Liver (tissue), 7 donors: ENCODE measurements at regions not wholly inside any gene's neighbourhood (a gene's known extent, or its start where the extent isn't known, plus 50 kb on each side); places are given as distances from the start of the nearest gene placed in this dataset.

Source experiments
- DNase-seq: peaks from one replicate; pipeline ENCODE4 v3.0.0-alpha.2; 2017; ENCODE audit warnings: low spot score
- H3K27ac ChIP-seq, 2 donors: one replicate each; pipeline ENCODE4 v1.7.0; 2013; ENCODE audit warnings: inconsistent platforms in 2 of 2, low read length in 2 of 2, control low read depth in 1 of 2, low read depth in 1 of 2, mild to moderate bottlenecking in 1 of 2
- H3K27me3 ChIP-seq, 4 donors: one replicate each; pipeline versions ENCODE4 v1.6.1 to v1.7.0; 2013; ENCODE audit warnings: low read length in 3 of 4, inconsistent platforms in 1 of 4, mild to moderate bottlenecking in 1 of 4, moderate library complexity in 1 of 4; ENCODE audit not compliant: control insufficient read depth in 4 of 4, insufficient read depth in 4 of 4
- H3K36me3 ChIP-seq, 4 donors: one replicate each; pipeline versions ENCODE4 v1.6.1 to v1.7.0; 2013; ENCODE audit warnings: low read length in 3 of 4, mild to moderate bottlenecking in 3 of 4, low read depth in 1 of 4, moderate library complexity in 1 of 4; ENCODE audit not compliant: control insufficient read depth in 4 of 4, insufficient read depth in 3 of 4
- H3K4me1 ChIP-seq, 4 donors: one replicate each; pipeline versions ENCODE4 v1.6.1 to v1.7.0; 2013; ENCODE audit warnings: low read length in 3 of 4, mild to moderate bottlenecking in 3 of 4, moderate library complexity in 1 of 4; ENCODE audit not compliant: control insufficient read depth in 4 of 4, insufficient read depth in 4 of 4
- H3K4me3 ChIP-seq, 3 donors: one replicate each; pipeline versions ENCODE4 v1.6.1 to v1.7.0; 2013; ENCODE audit warnings: low read length in 3 of 3, control low read depth in 1 of 3, low read depth in 1 of 3, mild to moderate bottlenecking in 1 of 3
- H3K9ac ChIP-seq, 2 donors: one replicate each; pipeline ENCODE4 v1.7.0; 2013; ENCODE audit warnings: low read length in 2 of 2, mild to moderate bottlenecking in 2 of 2, moderate library complexity in 2 of 2, control low read depth in 1 of 2, low read depth in 1 of 2
- H3K9me3 ChIP-seq, 4 donors: one replicate each; pipeline versions ENCODE4 v1.6.1 to v1.7.0; 2013; ENCODE audit warnings: low read length in 3 of 4; ENCODE audit not compliant: control insufficient read depth in 4 of 4
- ATF3 ChIP-seq: IDR thresholded peaks from 2 replicates; pipeline ENCODE4 v1.6.1; 2016; ENCODE audit warnings: antibody characterized with exemption
- EGR1 ChIP-seq, 2 donors: IDR thresholded peaks; 2 replicates each; pipeline ENCODE4 v1.6.1; 2016 to 2018; ENCODE audit warnings: antibody characterized with exemption in 2 of 2, low read depth in 2 of 2
- FOXA1 ChIP-seq: IDR thresholded peaks from 2 replicates; pipeline ENCODE4 v1.6.1; 2016; ENCODE audit warnings: antibody characterized with exemption
- FOXA2 ChIP-seq: IDR thresholded peaks from 2 replicates; pipeline ENCODE4 v1.6.1; 2016; ENCODE audit warnings: antibody characterized with exemption
- HNF4A ChIP-seq, 2 donors: conservative IDR thresholded peaks; 2 replicates each; pipeline ENCODE4 v1.6.1; 2016; ENCODE audit warnings: antibody characterized with exemption in 2 of 2, mild to moderate bottlenecking in 2 of 2
- HNF4G ChIP-seq: IDR thresholded peaks from 2 replicates; pipeline ENCODE4 v1.6.1; 2016; ENCODE audit warnings: antibody characterized with exemption
- JUND ChIP-seq, 2 donors: IDR thresholded peaks; 2 replicates each; pipeline ENCODE4 v1.6.1; 2016; ENCODE audit warnings: antibody characterized with exemption in 2 of 2
- MAX ChIP-seq: IDR thresholded peaks from 2 replicates; pipeline ENCODE4 v1.6.1; 2016; ENCODE audit warnings: antibody characterized with exemption
- NR2F2 ChIP-seq: IDR thresholded peaks from 2 replicates; pipeline ENCODE4 v1.6.1; 2016; ENCODE audit warnings: antibody characterized with exemption
- RAD21 ChIP-seq, 2 donors: IDR thresholded peaks; 2 replicates each; pipeline ENCODE4 v1.6.1; 2016; ENCODE audit warnings: antibody characterized with exemption in 2 of 2, mild to moderate bottlenecking in 2 of 2
- REST ChIP-seq: IDR thresholded peaks from 2 replicates; pipeline ENCODE4 v1.6.1; 2016; ENCODE audit warnings: antibody characterized with exemption, mild to moderate bottlenecking
- RXRA ChIP-seq, 2 donors: IDR thresholded peaks; 2 replicates each; pipeline ENCODE4 v1.6.1; 2017 to 2018; ENCODE audit warnings: antibody characterized with exemption in 2 of 2, mild to moderate bottlenecking in 1 of 2
- SP1 ChIP-seq: IDR thresholded peaks from 2 replicates; pipeline ENCODE4 v1.6.1; 2018; ENCODE audit warnings: antibody characterized with exemption, mild to moderate bottlenecking
- WGBS: extraction: QIAGEN DNeasy Blood & Tissue Kit; methylation state at CpG from one replicate; pipeline ENCODE4 v1.1.7; 2013; 5-methylcytosine and 5-hydroxymethylcytosine counted together
- TF ChIP-seq, protein P1 (sequence below): IDR thresholded peaks from 2 replicates; pipeline ENCODE4 v1.6.1; 2016; ENCODE audit warnings: antibody characterized with exemption
- donor health status: healthy.
- donor health status: healthy.
- donor health status: healthy.
- donor health status: healthy.

DNA sequence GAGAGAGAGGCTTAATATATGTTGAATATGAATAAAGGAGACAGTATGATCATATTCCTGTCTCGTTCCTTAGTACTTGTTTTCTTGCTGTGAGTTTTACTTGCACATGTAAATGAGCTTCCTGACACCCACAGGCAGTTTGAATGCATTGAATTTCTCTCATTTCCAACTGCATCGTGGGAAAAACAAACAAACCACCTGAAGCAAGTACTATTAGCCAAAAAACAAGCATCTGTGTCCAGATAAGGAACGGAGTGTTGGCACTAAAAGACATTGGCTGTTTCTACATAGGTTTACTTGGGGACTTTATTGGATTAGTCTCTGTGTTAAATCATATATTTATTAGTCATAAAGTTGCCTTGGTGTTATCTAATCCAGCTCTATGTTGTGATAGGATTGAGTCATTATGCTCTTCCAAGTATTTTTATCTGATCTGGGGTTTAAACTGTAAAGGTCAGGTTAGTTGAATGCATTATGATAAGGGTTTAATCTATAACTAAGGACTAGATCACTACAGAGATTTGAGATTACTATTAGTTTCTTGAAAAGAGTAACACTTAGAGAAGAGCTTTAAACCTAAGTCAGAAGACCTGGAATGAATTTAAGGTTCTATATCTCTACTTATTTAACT is 339.0 kb upstream of the SPANXN4 start:
- peak; percentile 14 to 29 for TF ChIP-seq RAD21 (IDR thresholded peaks at IDR 0.05)
- TF ChIP-seq NR2F2: no peak
- TF ChIP-seq FOXA1: no peak
- TF ChIP-seq HNF4A (conservative IDR thresholded peaks at IDR 0.05): no peak
- no peaks in the 10 kb centered on the region for H3K27me3 ChIP-seq
- H3K9ac ChIP-seq: no peak overlapping the region
- no peak overlapping the region for H3K4me3 ChIP-seq
- H3K36me3 ChIP-seq: no peaks in the 10 kb centered on the region
- no peak for DNase-seq
- no peaks in the 10 kb centered on the region for H3K9me3 ChIP-seq
- H3K4me1 ChIP-seq: peaks cover 0 to 4% (median 1%) of the 10 kb centered on the region in 4 donors
- no peak overlapping the region for H3K27ac ChIP-seq
- 16% methylated on average over 3 of the region's 3 CpGs for WGBS

- Histone ChIP-seq H3K4me3 (no peak overlapping the region), H3K27me3 (no peaks in the 10 kb centered on the region), H3K27ac (no peak overlapping the region), H3K9ac (no peak overlapping the region), H3K9me3 (no peaks in the 10 kb centered on the region), H3K36me3 (no peaks in the 10 kb centered on the region), H3K4me1 (peaks cover 0 to 4% (median 1%) of the 10 kb centered on the region in 4 donors)
- WGBS: 57% methylated on average over 1 of the region's 1 CpG
- DNase-seq: no peak
- no peak for TF ChIP-seq JUND (IDR thresholded peaks at IDR 0.05)
- no peak for TF ChIP-seq MAX
- TF ChIP-seq FOXA1: no peak
- TF ChIP-seq REST: no peak
- TF ChIP-seq RAD21 (IDR thresholded peaks at IDR 0.05): no peak
- TF ChIP-seq EGR1 (IDR thresholded peaks at IDR 0.05; ENCODE audit: low read depth in 2 of 2): no peak
- TF ChIP-seq, protein P1, sequence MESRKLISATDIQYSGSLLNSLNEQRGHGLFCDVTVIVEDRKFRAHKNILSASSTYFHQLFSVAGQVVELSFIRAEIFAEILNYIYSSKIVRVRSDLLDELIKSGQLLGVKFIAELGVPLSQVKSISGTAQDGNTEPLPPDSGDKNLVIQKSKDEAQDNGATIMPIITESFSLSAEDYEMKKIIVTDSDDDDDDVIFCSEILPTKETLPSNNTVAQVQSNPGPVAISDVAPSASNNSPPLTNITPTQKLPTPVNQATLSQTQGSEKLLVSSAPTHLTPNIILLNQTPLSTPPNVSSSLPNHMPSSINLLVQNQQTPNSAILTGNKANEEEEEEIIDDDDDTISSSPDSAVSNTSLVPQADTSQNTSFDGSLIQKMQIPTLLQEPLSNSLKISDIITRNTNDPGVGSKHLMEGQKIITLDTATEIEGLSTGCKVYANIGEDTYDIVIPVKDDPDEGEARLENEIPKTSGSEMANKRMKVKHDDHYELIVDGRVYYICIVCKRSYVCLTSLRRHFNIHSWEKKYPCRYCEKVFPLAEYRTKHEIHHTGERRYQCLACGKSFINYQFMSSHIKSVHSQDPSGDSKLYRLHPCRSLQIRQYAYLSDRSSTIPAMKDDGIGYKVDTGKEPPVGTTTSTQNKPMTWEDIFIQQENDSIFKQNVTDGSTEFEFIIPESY: no peak
- no peak for TF ChIP-seq RXRA (IDR thresholded peaks at IDR 0.05)
- TF ChIP-seq SP1: no peak
Observed at GRCh38 chrX:142686206-142686605, 339.5 kb upstream of the SPANXN4 start.

- DNase-seq: no peak
- TF ChIP-seq FOXA2 (no peak), REST (no peak), ATF3 (peak; percentile 20), HNF4G (peak; percentile 31), HNF4A (conservative IDR thresholded peaks at IDR 0.05) (peak; percentile 63 to 81)
- H3K9ac ChIP-seq: no peak overlapping the region
Observed at GRCh38 chrX:142680038-142680437, 345.7 kb upstream of the SPANXN4 start.

More at GRCh38 chrX:142680038-142680437, 345.7 kb upstream of the SPANXN4 start:
- H3K4me1 ChIP-seq: no peaks in the 10 kb centered on the region
- no peak overlapping the region for H3K27ac ChIP-seq
- H3K36me3 ChIP-seq: no peaks in the 10 kb centered on the region
- no peaks in the 10 kb centered on the region for H3K9me3 ChIP-seq
- H3K27me3 ChIP-seq: no peaks in the 10 kb centered on the region
- H3K4me3 ChIP-seq: no peak overlapping the region
